ENCODE measurements at regions not wholly inside any gene's neighbourhood (a gene's known extent, or its start where the extent isn't known, plus 50 kb on each side); places are given as distances from the start of the nearest gene placed in this dataset.

- H3K9me3 ChIP-seq: no peaks in the 10 kb centered on the region
- no peak overlapping the region for H3K4me3 ChIP-seq (ENCODE audit: low read depth, low read length)
- no peak for DNase-seq
- no peaks in the 10 kb centered on the region for H3K4me1 ChIP-seq
- TF ChIP-seq, protein P1, sequence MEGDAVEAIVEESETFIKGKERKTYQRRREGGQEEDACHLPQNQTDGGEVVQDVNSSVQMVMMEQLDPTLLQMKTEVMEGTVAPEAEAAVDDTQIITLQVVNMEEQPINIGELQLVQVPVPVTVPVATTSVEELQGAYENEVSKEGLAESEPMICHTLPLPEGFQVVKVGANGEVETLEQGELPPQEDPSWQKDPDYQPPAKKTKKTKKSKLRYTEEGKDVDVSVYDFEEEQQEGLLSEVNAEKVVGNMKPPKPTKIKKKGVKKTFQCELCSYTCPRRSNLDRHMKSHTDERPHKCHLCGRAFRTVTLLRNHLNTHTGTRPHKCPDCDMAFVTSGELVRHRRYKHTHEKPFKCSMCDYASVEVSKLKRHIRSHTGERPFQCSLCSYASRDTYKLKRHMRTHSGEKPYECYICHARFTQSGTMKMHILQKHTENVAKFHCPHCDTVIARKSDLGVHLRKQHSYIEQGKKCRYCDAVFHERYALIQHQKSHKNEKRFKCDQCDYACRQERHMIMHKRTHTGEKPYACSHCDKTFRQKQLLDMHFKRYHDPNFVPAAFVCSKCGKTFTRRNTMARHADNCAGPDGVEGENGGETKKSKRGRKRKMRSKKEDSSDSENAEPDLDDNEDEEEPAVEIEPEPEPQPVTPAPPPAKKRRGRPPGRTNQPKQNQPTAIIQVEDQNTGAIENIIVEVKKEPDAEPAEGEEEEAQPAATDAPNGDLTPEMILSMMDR (IDR thresholded peaks at IDR 0.05; ENCODE audit: low read depth, low read length): no peak
- no peaks in the 10 kb centered on the region for H3K27me3 ChIP-seq
- no peaks in the 10 kb centered on the region for H3K36me3 ChIP-seq
Observed at GRCh38 chr5:58360794-58361193, 99.1 kb downstream of the PLK2 start.

DNA sequence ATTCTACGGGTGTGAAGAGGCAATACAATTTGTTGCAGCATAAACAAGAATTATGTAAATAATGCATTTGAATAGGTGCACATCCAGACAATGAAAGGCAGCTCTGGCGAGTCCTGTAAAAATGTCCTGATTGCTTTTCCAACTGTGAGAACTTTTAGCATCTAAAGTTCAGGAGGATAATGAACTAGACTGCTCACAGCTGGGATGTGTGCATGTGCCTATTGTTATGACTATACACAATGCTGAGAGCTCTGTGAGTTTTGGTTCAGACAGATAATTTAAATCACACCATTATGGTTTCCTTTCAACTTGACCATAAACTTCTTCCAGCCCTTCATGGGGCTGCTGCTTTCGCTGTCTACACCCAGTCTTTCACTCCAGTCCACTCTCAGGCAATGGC is 99.9 kb downstream of the PLK2 start:
- H3K36me3 ChIP-seq: no peaks in the 10 kb centered on the region
- H3K4me1 ChIP-seq: no peaks in the 10 kb centered on the region
- no peak overlapping the region for H3K4me3 ChIP-seq (ENCODE audit: low read depth, low read length)
- H3K27me3 ChIP-seq: no peaks in the 10 kb centered on the region
- TF ChIP-seq, protein P1 (IDR thresholded peaks at IDR 0.05; ENCODE audit: low read depth, low read length): no peak
- no peak for DNase-seq
- no peaks in the 10 kb centered on the region for H3K9me3 ChIP-seq

DNA sequence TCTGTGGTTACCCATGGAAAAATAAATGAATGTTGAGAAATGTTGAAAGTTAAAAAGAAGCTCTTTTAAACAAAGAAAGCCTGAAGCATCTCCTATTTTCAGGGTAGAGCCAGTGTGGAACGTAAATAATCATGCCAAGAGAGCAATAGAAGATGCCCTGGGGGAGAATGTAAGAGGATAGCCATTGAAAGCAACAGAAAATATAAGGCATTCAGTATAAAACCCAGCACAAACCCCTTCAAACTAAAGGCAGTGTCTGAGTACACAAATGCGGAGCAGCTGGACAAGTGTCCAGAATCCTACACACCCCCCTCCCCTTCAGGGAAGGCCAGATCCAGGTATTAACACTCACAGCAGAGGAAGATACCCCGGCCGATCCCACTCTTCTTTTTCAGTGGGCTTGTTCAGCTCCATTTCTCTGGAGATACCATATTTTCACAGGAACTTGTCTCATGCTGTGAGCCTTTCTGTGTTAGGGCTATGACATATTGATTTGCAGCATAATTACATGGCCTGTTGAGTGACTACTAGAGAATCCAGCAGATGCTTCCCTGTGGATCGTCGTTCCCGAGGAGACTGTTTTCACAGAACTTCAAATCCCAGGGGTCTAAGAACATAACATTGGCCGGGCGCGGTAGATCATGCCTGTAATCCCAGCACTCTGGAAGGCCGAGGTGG is 101.2 kb downstream of the PLK2 start:
- Histone ChIP-seq H3K4me3 (ENCODE audit: low read depth, low read length) (no peak overlapping the region), H3K9me3 (no peaks in the 10 kb centered on the region), H3K4me1 (no peaks in the 10 kb centered on the region), H3K27me3 (no peaks in the 10 kb centered on the region), H3K36me3 (no peaks in the 10 kb centered on the region)
- no peak for DNase-seq
- TF ChIP-seq, protein P1 (IDR thresholded peaks at IDR 0.05; ENCODE audit: low read depth, low read length): no peak

GRCh38 chr5:58357799-58358500 is 101.9 kb downstream of the PLK2 start:
- H3K9me3 ChIP-seq: no peaks in the 10 kb centered on the region
- no peak overlapping the region for H3K4me3 ChIP-seq (ENCODE audit: low read depth, low read length)
- no peak for DNase-seq
- H3K27me3 ChIP-seq: no peaks in the 10 kb centered on the region; the same call in 1 of the 2 replicates
- no peaks in the 10 kb centered on the region for H3K4me1 ChIP-seq
- TF ChIP-seq, protein P1 (IDR thresholded peaks at IDR 0.05; ENCODE audit: low read depth, low read length): no peak
- no peaks in the 10 kb centered on the region for H3K36me3 ChIP-seq

DNA sequence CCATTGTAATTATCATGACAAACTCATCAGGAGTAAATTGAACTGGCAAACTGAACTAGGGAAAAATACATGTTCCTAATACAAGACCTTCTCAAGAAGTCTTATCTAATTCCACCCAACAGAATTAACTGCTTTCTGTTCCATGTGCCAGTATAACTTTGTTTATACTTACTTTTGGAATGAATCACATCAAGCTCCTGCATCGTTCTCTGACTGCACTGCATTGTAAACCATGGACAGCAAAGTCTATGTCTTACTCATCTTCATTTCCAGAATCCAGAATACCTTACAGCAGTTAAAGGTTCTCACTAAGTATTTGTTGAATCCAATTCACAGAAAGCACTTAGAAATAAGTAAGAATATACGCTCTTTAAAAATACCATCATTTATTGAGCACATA is 102.8 kb downstream of the PLK2 start:
- Histone ChIP-seq H3K27me3 (no peaks in the 10 kb centered on the region; the same call in 1 of the 2 replicates), H3K4me3 (ENCODE audit: low read depth, low read length) (no peak overlapping the region)

More for the DNA sequence above, 102.8 kb downstream of the PLK2 start:
- Histone ChIP-seq H3K9me3 (no peaks in the 10 kb centered on the region), H3K36me3 (no peaks in the 10 kb centered on the region), H3K4me1 (no peaks in the 10 kb centered on the region)
- no peak for DNase-seq
- TF ChIP-seq, protein P1 (IDR thresholded peaks at IDR 0.05; ENCODE audit: low read depth, low read length): no peak
